RWPE2 (cell line): ENCODE measurements at regions not wholly inside any gene's neighbourhood (a gene's known extent, or its start where the extent isn't known, plus 50 kb on each side); places are given as distances from the start of the nearest gene placed in this dataset.
"Not testable (repeated sequence)": the region's sequence is repeated elsewhere in the genome, so short reads cannot be mapped to it uniquely, and the experiment has no call there.

Experiments
- ATAC-seq: fragments of 200-7000 bp; cut with Tn5 transposase; 3 replicates; pipeline ENCODE4 v1.9.1; 2021; ENCODE audit warnings: low read depth
- DNase-seq: peaks from one replicate; pipeline ENCODE4 v3.0.0-alpha.2; 2020; ENCODE audit warnings: low spot score
- H3K27ac ChIP-seq: fragments of 450-650 bp; 2 replicates; pipeline ENCODE4 v1.5.1; 2017; ENCODE audit warnings: mild to moderate bottlenecking; ENCODE audit not compliant: poor library complexity, severe bottlenecking
- H3K27me3 ChIP-seq: fragments of 250-450 bp; sonication (Bioruptor Pico); 2 replicates; pipeline ENCODE4 v1.5.1; 2021; ENCODE audit warnings: mild to moderate bottlenecking, moderate library complexity; ENCODE audit not compliant: insufficient read depth, poor library complexity, severe bottlenecking
- H3K36me3 ChIP-seq: fragments of 250-450 bp; sonication (Bioruptor Pico); 2 replicates; pipeline ENCODE4 v1.5.1; 2020; ENCODE audit warnings: low read depth, mild to moderate bottlenecking, moderate library complexity
- H3K4me1 ChIP-seq: fragments of 250-450 bp; sonication (Bioruptor Pico); 2 replicates; pipeline ENCODE4 v1.5.1; 2021; ENCODE audit warnings: mild to moderate bottlenecking, moderate library complexity; ENCODE audit not compliant: insufficient read depth, poor library complexity, severe bottlenecking
- H3K4me3 ChIP-seq: fragments of 250-450 bp; sonication (Bioruptor Pico); 2 replicates; pipeline ENCODE4 v1.5.1; 2021; ENCODE audit warnings: mild to moderate bottlenecking, moderate library complexity; ENCODE audit not compliant: severe bottlenecking
- H3K9me3 ChIP-seq: fragments of 250-450 bp; sonication (Bioruptor Pico); 2 replicates; pipeline ENCODE4 v1.5.1; 2021; ENCODE audit warnings: mild to moderate bottlenecking, moderate library complexity; ENCODE audit not compliant: severe bottlenecking
- TF ChIP-seq, protein P1 (sequence below): fragments of 450-650 bp; IDR thresholded peaks from one replicate; pipeline ENCODE4 v1.5.1; 2017; ENCODE audit warnings: mild to moderate bottlenecking, moderate library complexity; ENCODE audit not compliant: poor library complexity, severe bottlenecking

DNA sequence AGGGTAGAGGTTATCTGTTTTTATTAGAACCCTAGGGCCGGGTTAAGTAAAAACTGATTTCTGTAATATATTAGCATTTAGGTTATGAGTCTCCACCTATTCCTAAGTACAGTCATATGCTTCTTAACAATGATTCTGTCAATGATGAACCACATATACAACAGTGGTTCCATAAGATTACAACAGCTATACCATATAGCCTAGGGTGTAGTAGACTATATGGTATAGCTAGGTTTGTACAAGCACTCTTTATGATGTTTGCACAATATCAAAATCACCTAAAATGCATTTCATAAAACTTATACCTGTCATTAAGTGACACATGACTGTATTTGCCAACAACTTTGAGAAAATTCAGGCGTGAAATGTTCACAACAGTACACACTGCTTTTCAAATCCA is 110.6 kb downstream of the RPL10L start:
- ATAC-seq = no peak
- TF ChIP-seq, protein P1, sequence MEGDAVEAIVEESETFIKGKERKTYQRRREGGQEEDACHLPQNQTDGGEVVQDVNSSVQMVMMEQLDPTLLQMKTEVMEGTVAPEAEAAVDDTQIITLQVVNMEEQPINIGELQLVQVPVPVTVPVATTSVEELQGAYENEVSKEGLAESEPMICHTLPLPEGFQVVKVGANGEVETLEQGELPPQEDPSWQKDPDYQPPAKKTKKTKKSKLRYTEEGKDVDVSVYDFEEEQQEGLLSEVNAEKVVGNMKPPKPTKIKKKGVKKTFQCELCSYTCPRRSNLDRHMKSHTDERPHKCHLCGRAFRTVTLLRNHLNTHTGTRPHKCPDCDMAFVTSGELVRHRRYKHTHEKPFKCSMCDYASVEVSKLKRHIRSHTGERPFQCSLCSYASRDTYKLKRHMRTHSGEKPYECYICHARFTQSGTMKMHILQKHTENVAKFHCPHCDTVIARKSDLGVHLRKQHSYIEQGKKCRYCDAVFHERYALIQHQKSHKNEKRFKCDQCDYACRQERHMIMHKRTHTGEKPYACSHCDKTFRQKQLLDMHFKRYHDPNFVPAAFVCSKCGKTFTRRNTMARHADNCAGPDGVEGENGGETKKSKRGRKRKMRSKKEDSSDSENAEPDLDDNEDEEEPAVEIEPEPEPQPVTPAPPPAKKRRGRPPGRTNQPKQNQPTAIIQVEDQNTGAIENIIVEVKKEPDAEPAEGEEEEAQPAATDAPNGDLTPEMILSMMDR = no peak
- Histone ChIP-seq H3K27me3 (peaks cover 18% of the 10 kb centered on the region), H3K4me3 (no peak overlapping the region), H3K4me1 (no peaks in the 10 kb centered on the region), H3K36me3 (no peaks in the 10 kb centered on the region), H3K9me3 (no peaks in the 10 kb centered on the region), H3K27ac (no peak overlapping the region)
- no peak for DNase-seq

DNA sequence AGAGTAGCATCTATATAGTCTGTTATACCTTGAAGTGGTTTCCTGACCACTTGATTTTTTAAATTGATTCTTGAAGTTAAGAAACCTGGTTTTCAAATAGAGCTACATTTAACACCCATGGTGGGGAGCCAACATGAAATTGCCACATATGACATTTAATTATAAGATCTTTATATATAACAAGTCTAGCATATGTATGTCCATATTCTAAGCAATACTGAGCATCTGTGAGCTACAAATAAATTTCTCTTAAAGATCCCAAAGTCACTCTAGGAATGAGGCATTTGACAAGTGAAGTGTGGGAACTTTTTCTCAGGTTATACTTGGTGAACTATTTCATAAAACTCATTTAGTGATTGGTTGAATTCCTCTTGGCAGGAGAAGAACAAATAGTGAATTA is 132.5 kb downstream of the RPL10L start:
- H3K27me3 ChIP-seq = peaks cover 17% of the 10 kb centered on the region
- DNase-seq (no peak), ATAC-seq (no peak)
- H3K4me1 ChIP-seq = no peaks in the 10 kb centered on the region
- H3K4me3 ChIP-seq = no peak overlapping the region
- H3K9me3 ChIP-seq = no peaks in the 10 kb centered on the region
- no peaks in the 10 kb centered on the region for H3K36me3 ChIP-seq
- H3K27ac ChIP-seq = no peak overlapping the region
- TF ChIP-seq, protein P1 = no peak

DNA sequence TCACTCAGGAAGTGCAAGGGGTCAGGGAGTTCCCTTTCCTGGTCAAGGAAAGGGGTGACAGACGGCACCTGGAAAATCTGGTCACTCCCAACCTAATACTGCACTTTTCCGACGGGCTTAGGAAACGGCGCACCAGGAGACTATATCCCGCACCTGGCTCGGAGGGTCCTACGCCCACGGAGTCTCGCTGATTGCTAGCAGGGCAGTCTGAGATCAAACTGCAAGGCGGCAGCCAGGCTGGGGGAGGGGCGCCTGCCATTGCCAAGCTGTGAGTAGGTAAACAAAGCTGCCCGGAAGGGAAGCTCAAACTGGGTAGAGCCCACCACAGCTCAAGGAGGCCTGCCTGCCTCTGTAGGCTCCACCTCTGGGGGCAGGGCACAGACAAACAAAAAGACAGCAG is 142.8 kb downstream of the RPL10L start:
- not testable (repeated sequence) for H3K27me3 ChIP-seq, H3K4me3 ChIP-seq, H3K36me3 ChIP-seq, H3K4me1 ChIP-seq, DNase-seq, H3K27ac ChIP-seq, H3K9me3 ChIP-seq, ATAC-seq

DNA sequence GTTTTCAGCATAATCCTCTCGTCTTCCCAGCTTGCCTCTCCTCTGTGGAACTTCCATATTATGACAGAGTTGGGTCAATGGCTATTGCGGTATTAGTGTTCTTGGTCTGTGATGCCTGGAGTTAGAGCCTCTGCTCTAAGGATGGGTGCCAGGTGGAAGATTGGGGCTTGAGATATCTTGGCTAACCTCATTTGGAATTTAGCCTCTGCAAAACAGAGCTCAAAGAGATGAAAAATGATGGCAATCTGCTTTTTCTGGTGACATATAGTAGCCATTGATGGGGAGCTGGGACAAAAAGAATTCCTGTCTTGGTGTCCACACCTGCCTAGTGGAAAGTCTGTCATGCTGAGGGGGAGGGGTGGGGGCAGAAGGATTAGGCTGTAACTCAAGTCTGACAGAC is 152.1 kb downstream of the RPL10L start:
- Histone ChIP-seq H3K36me3 (no peaks in the 10 kb centered on the region), H3K4me1 (no peaks in the 10 kb centered on the region), H3K4me3 (no peak overlapping the region), H3K9me3 (no peaks in the 10 kb centered on the region), H3K27me3 (peaks cover 8% of the 10 kb centered on the region), H3K27ac (no peak overlapping the region)
- TF ChIP-seq, protein P1 = no peak
- ATAC-seq (no peak), DNase-seq (no peak)

DNA sequence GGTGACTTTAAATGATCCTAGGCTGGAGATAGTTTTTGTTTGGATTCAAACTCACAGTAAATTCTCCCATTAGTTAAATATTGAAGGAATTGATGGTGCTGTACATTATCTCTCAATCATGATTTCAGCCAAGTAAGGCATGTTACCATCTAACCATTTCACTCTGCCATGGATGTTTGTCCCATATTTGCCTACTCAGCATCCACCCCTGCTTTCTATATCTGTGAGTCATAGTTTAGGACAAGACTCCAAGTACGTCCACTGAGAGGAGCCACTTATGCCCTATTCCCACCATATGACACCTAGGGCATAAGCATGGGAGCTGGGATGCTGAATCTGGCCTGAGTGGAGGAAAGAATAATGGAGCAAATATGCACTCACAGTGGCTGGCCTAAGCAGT is 155.2 kb downstream of the RPL10L start:
- no peak overlapping the region for H3K27ac ChIP-seq
- H3K9me3 ChIP-seq = no peaks in the 10 kb centered on the region
- ATAC-seq = no peak
- TF ChIP-seq, protein P1 = no peak
- H3K27me3 ChIP-seq = peaks cover 8% of the 10 kb centered on the region
- H3K4me1 ChIP-seq = no peaks in the 10 kb centered on the region
- H3K36me3 ChIP-seq = no peaks in the 10 kb centered on the region
- DNase-seq = no peak
- no peak overlapping the region for H3K4me3 ChIP-seq
